Keratinocyte (primary cell): ENCODE measurements at regions not wholly inside any gene's neighbourhood (a gene's known extent, or its start where the extent isn't known, plus 50 kb on each side); places are given as distances from the start of the nearest gene placed in this dataset.

Experiments used
- DNase-seq: peaks from one replicate; pipeline ENCODE4 v3.0.0-alpha.2; 2011; ENCODE audit warnings: low read depth, missing footprints, low spot score
- FAIRE-seq: peaks from 2 replicates; lab custom pipeline; 2011; peaks lifted over from hg19 to GRCh38; lab: Jason Lieb, UNC
- H2AFZ ChIP-seq: 2 replicates; pipeline ENCODE4 v1.6.0; 2012; ENCODE audit warnings: low read length, control low read depth, inconsistent platforms; ENCODE audit not compliant: control insufficient read depth
- H3K27ac ChIP-seq: 2 replicates; pipeline ENCODE4 v1.5.1; 2011; ENCODE audit warnings: low read length; ENCODE audit not compliant: control insufficient read depth, insufficient read depth
- H3K27me3 ChIP-seq: 3 replicates; pipeline ENCODE4 v1.6.0; 2011; ENCODE audit warnings: low read length; ENCODE audit not compliant: control insufficient read depth, insufficient read depth; ENCODE audit errors: extremely low read depth
- H3K36me3 ChIP-seq, 2 experiments: 2 replicates in 1 of 2; 3 replicates in 1 of 2; pipeline ENCODE4 v1.5.1; 2011; ENCODE audit warnings: low read length in 2 of 2, mild to moderate bottlenecking in 1 of 2; ENCODE audit not compliant: control insufficient read depth in 2 of 2, insufficient read depth in 2 of 2; ENCODE audit errors: extremely low read depth in 1 of 2
- H3K4me1 ChIP-seq: 3 replicates; pipeline ENCODE4 v1.5.1; 2011; ENCODE audit warnings: low read length; ENCODE audit not compliant: control insufficient read depth, insufficient read depth; ENCODE audit errors: extremely low read depth
- H3K4me2 ChIP-seq: 3 replicates; pipeline ENCODE4 v1.6.0; 2011; ENCODE audit warnings: low read depth, low read length; ENCODE audit not compliant: control insufficient read depth, insufficient read depth; ENCODE audit errors: extremely low read depth
- H3K4me3 ChIP-seq, 3 experiments: fragments of 200-600 bp in 1 of 3; sonication (generic) in 1 of 3; 2 replicates in 2 of 3; 3 replicates in 1 of 3; pipeline ENCODE4 v1.5.1; 2011 to 2016; ENCODE audit warnings: low read length in 3 of 3, mild to moderate bottlenecking in 3 of 3, control low read depth in 2 of 3, inconsistent platforms in 1 of 3, low read depth in 1 of 3, mixed read lengths in 1 of 3, mixed run types in 1 of 3, moderate library complexity in 1 of 3; ENCODE audit not compliant: control insufficient read depth in 2 of 3, insufficient read depth in 2 of 3; ENCODE audit errors: extremely low read depth in 1 of 3
- H3K79me2 ChIP-seq: 2 replicates; pipeline ENCODE4 v1.6.0; 2012; ENCODE audit warnings: low read length; ENCODE audit not compliant: control insufficient read depth, insufficient read depth
- H3K9ac ChIP-seq: 3 replicates; pipeline ENCODE4 v1.6.0; 2011; ENCODE audit warnings: low read length; ENCODE audit not compliant: control insufficient read depth, insufficient read depth; ENCODE audit errors: extremely low read depth
- H3K9me1 ChIP-seq: 3 replicates; pipeline ENCODE4 v1.6.0; 2011; ENCODE audit warnings: low read length; ENCODE audit not compliant: control insufficient read depth, insufficient read depth; ENCODE audit errors: extremely low read depth
- H3K9me3 ChIP-seq: 2 replicates; pipeline ENCODE4 v1.5.1; 2012; ENCODE audit warnings: low read depth, low read length; ENCODE audit not compliant: control insufficient read depth
- H4K20me1 ChIP-seq: 3 replicates; pipeline ENCODE4 v1.6.0; 2011; ENCODE audit warnings: low read length; ENCODE audit not compliant: control insufficient read depth, insufficient read depth; ENCODE audit errors: extremely low read depth
- EZH2 ChIP-seq: IDR thresholded peaks from one replicate; pipeline ENCODE4 v1.6.1; 2012; ENCODE audit warnings: inconsistent platforms, mild to moderate bottlenecking, low read length, moderate library complexity
- dilution Hi-C: fragments of 300-500 bp; cut with MboI; formaldehyde crosslinking; loops from one replicate; pipeline ENCODE4 v1.7.0; 2020; ENCODE audit warnings: low sequenced_read_pairs; ENCODE audit not compliant: extremely low pct_ligation_motif_present
- TF ChIP-seq, protein P1 (sequence below), 3 experiments: IDR thresholded peaks in 1 of 3; conservative IDR thresholded peaks in 1 of 3; optimal IDR thresholded peaks in 1 of 3; 2 replicates in 2 of 3; 3 replicates in 1 of 3; pipeline versions ENCODE3 to v1.5.1; 2011; ENCODE audit warnings: low read length in 3 of 3, mild to moderate bottlenecking in 3 of 3, moderate library complexity in 2 of 3, control low read depth in 1 of 3, inconsistent platforms in 1 of 3; ENCODE audit not compliant: insufficient read depth in 2 of 3; ENCODE audit errors: extremely low read depth in 1 of 3

DNA sequence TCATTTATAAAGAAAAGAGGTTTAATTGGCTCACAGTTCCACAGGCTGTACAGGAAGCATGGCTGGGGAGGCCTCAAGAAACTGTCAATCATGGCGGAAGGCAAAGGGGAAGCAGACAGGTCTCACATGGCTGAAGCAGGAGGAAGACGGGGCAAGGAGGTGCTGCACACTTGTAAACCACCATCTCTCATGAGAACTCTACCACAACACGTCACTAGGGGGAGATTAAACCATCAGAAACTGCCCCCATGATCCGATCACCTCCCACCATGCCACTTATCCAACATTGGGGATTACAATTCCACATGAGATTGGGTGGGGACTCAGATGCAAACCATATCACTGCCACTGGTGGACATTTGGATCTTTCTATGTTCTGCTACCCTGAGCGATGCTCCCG lies 351.4 kb downstream of the NPHP4 start:
- Histone ChIP-seq H2AFZ (no peak overlapping the region), H3K9me1 (no peaks in the 10 kb centered on the region), H3K27ac (no peak overlapping the region), H3K4me2 (no peak overlapping the region), H3K79me2 (no peaks in the 10 kb centered on the region), H3K36me3 (no peaks in the 10 kb centered on the region), H3K27me3 (no peaks in the 10 kb centered on the region), H3K9ac (no peak overlapping the region), H3K4me3 (no peak overlapping the region), H3K4me1 (no peaks in the 10 kb centered on the region), H3K9me3 (peaks cover 7% of the 10 kb centered on the region), H4K20me1 (no peaks in the 10 kb centered on the region)
- DNase-seq: no peak
- FAIRE-seq: no peak
- dilution Hi-C loops: no loop called here
- TF ChIP-seq, protein P1, sequence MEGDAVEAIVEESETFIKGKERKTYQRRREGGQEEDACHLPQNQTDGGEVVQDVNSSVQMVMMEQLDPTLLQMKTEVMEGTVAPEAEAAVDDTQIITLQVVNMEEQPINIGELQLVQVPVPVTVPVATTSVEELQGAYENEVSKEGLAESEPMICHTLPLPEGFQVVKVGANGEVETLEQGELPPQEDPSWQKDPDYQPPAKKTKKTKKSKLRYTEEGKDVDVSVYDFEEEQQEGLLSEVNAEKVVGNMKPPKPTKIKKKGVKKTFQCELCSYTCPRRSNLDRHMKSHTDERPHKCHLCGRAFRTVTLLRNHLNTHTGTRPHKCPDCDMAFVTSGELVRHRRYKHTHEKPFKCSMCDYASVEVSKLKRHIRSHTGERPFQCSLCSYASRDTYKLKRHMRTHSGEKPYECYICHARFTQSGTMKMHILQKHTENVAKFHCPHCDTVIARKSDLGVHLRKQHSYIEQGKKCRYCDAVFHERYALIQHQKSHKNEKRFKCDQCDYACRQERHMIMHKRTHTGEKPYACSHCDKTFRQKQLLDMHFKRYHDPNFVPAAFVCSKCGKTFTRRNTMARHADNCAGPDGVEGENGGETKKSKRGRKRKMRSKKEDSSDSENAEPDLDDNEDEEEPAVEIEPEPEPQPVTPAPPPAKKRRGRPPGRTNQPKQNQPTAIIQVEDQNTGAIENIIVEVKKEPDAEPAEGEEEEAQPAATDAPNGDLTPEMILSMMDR (optimal IDR thresholded peaks at IDR 0.05 in 1 of 3, IDR thresholded peaks at IDR 0.05 in 1 of 3, conservative IDR thresholded peaks at IDR 0.05 in 1 of 3; ENCODE audit: extremely low read depth in 1 of 3, insufficient read depth in 2 of 3, low read length in 3 of 3): peak; percentile 20 to 53 (median 27)
- no peak for TF ChIP-seq EZH2

DNA sequence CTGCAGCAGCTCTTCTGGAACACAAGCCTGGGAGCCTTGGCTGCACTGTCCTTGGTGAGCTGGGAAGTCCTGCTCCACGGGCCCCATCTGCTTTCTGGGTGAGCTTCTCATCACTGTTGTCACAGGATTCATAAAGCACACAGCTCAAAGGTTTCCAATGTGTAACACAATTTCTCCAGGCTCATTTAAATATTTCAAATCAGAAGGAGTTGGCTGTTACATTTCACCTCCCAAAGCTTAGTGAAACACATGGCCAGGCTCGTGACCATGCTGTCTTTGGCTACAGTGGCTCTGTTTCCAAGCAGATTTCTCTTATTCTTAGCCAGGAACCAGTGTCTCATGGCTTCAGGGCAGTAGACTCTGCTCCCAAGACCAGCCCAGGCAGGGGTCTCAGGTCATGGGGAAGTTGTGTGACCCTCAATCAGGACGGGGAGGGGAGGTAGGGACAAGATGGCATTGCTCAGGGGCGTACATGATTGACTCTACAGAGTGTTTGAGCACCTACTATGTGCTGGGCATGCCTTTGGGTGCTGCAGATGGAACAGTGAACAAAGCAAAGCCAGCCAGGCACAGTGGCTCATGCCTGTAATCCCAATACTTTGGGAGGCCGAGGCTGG lies 353.0 kb downstream of the NPHP4 start:
- no peak for FAIRE-seq
- H3K79me2 ChIP-seq: no peaks in the 10 kb centered on the region
- dilution Hi-C loops: no loop called here
- no peak for DNase-seq
- H3K9me3 ChIP-seq: no peaks in the 10 kb centered on the region
- no peaks in the 10 kb centered on the region for H3K4me1 ChIP-seq
- H3K36me3 ChIP-seq: no peaks in the 10 kb centered on the region
- no peak overlapping the region for H3K4me2 ChIP-seq
- no peaks in the 10 kb centered on the region for H4K20me1 ChIP-seq
- no peaks in the 10 kb centered on the region for H3K27me3 ChIP-seq
- H3K27ac ChIP-seq: no peak overlapping the region
- H3K9ac ChIP-seq: no peak overlapping the region
- no peak overlapping the region for H2AFZ ChIP-seq
- H3K4me3 ChIP-seq: no peak overlapping the region
- H3K9me1 ChIP-seq: no peaks in the 10 kb centered on the region
- TF ChIP-seq, protein P1 (optimal IDR thresholded peaks at IDR 0.05 in 1 of 3, IDR thresholded peaks at IDR 0.05 in 1 of 3, conservative IDR thresholded peaks at IDR 0.05 in 1 of 3; ENCODE audit: extremely low read depth in 1 of 3, insufficient read depth in 2 of 3, low read length in 3 of 3): no peak
- TF ChIP-seq EZH2: no peak
